C4-2B (cell line): ENCODE measurements at regions not wholly inside any gene's neighbourhood (a gene's known extent, or its start where the extent isn't known, plus 50 kb on each side); places are given as distances from the start of the nearest gene placed in this dataset.

Experiments
- H3K27ac ChIP-seq: fragments of 450-650 bp; 2 replicates; pipeline ENCODE4 v1.5.1; 2017
- CTCF ChIP-seq: fragments of 450-650 bp; conservative IDR thresholded peaks from 2 replicates; pipeline ENCODE4 v1.5.1; 2017; ENCODE audit warnings: mild to moderate bottlenecking
- ZFX ChIP-seq: fragments of 450-650 bp; IDR thresholded peaks from 2 replicates; pipeline ENCODE4 v1.6.1; 2017

DNA sequence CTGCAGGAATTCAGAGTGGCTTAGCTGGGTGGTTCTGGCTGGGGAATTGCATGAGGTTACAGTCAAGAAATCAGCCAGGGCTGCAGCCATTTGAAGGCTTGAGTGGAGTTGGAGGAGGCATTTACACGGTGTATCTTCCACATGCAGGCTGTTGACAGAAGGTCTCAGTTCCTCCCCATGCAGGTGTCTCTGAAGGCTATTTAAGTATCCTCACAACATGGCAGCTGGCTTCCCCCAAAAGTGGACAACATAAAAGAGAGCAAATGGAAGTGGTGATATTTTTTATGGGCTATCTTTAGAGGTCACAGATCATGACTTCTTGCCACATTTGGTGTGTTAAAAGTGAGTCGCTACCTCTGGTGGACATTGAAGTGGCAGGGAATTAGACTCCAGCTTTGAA lies 60.1 kb upstream of the SPRED1 start:
- no peak for TF ChIP-seq ZFX
- TF ChIP-seq CTCF = no peak
- no peak overlapping the region for H3K27ac ChIP-seq

- TF ChIP-seq CTCF (no peak), ZFX (no peak)
- no peak overlapping the region for H3K27ac ChIP-seq
Observed at GRCh38 chr15:38193496-38193895, 59.1 kb upstream of the SPRED1 start.

DNA sequence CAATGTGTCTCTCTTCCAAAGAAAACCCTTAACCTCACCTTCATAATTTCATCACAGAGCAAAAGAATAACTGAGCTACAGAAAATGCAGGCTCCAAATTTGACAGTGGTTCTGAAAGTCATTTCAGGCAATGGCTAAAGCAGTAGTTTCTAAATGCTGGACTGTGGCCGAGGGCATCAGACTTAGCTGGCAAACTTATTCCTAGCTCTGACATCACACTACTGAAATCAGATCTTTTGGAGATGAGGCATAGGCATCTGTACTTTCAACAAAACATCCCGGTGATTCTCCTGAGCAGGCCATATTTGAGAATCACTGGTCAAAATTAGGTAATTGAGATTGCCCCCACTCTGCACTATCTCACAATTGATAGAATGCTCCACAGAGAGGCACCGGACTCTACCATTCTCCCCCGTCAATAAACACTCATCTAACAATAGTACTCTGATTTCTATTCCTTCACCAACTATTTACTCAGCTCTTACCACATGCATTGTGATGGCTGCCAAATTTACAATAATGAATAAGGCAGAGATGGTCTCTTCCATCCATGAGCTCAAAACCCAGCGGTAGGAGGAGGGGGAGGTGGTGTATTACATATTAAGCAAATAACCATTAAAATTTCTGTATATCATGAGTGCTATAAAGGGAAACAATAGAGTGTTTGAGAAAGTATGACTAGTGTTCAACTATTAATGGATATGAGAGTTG lies 57.3 kb upstream of the SPRED1 start:
- TF ChIP-seq CTCF (no peak), ZFX (no peak)
- H3K27ac ChIP-seq = no peak overlapping the region

GRCh38 chr15:38196076-38196475 lies 56.6 kb upstream of the SPRED1 start:
- no peak overlapping the region for H3K27ac ChIP-seq
- TF ChIP-seq CTCF (no peak), ZFX (no peak)

DNA sequence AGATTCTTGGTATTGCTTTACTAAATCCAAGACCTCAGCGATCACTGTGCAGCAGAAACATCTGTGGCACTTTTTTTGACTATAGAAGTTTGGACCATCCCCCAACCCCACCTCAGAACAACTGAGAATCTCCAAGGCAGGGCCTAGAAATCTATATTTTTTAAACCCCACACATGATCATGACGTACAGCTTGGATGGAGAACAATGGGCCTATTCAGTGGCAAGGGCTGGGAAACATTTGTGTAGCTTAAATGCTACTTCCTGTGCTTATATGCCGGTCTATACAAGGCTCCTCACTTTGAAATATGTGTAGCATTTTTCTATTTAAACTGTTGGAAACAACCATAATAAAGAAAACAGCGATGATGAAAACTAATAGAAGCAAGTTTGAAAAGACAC lies 55.1 kb upstream of the SPRED1 start:
- TF ChIP-seq CTCF = no peak
- TF ChIP-seq ZFX = no peak
- H3K27ac ChIP-seq = no peak overlapping the region

DNA sequence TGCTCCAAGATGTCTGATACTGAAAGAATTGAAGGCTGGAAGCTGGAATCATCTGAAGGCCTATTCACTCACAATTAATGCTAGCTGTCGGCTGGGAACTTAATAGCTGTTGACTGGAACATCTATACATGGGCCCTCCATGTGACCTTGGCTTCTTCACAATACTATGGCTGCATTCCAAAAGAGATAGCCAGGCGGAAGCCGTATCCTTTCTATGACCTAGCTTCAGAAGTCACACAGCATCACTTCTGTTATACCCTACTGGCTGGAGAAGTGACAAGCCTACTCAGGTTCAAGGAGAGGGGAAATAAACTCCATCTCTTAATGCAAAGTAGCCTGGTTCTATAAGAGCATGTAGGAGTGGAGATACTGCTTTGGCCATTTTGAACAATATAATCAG lies 50.9 kb upstream of the SPRED1 start:
- TF ChIP-seq CTCF (no peak), ZFX (no peak)
- H3K27ac ChIP-seq = no peak overlapping the region

- TF ChIP-seq CTCF (no peak), ZFX (no peak)
Observed at GRCh38 chr15:38202361-38202760, 50.3 kb upstream of the SPRED1 start.

More at GRCh38 chr15:38202361-38202760, 50.3 kb upstream of the SPRED1 start:
- H3K27ac ChIP-seq = no peak overlapping the region
